Thymus (tissue), 11 donors: ENCODE measurements at regions not wholly inside any gene's neighbourhood (a gene's known extent, or its start where the extent isn't known, plus 50 kb on each side); places are given as distances from the start of the nearest gene placed in this dataset.
"Not testable (repeated sequence)": the region's sequence is repeated elsewhere in the genome, so short reads cannot be mapped to it uniquely, and the experiment has no call there.

Experiments
- DNase-seq, 9 donors: peaks; one replicate each; pipeline ENCODE4 v3.0.0-alpha.2; 2013; ENCODE audit warnings: low spot score in 9 of 9, low read depth in 6 of 9, missing footprints in 1 of 9
- H3K27ac ChIP-seq, 2 donors: one replicate each; pipeline ENCODE4 v1.5.1; 2013; ENCODE audit warnings: control low read depth in 1 of 2, low read depth in 1 of 2, low read length in 1 of 2, mild to moderate bottlenecking in 1 of 2, moderate library complexity in 1 of 2
- H3K27me3 ChIP-seq, 2 donors: one replicate each; pipeline ENCODE4 v1.5.1; 2013; ENCODE audit warnings: low read length in 1 of 2; ENCODE audit not compliant: control insufficient read depth in 2 of 2, insufficient read depth in 1 of 2
- H3K36me3 ChIP-seq, 2 donors: one replicate each; pipeline ENCODE4 v1.5.1; 2013; ENCODE audit warnings: low read length in 1 of 2, mild to moderate bottlenecking in 1 of 2, moderate library complexity in 1 of 2; ENCODE audit not compliant: control insufficient read depth in 2 of 2, insufficient read depth in 2 of 2
- H3K4me1 ChIP-seq, 2 donors: one replicate each; pipeline ENCODE4 v1.5.1; 2013; ENCODE audit warnings: low read length in 2 of 2; ENCODE audit not compliant: control insufficient read depth in 2 of 2, insufficient read depth in 2 of 2
- H3K4me3 ChIP-seq, 2 donors: one replicate each; pipeline ENCODE4 v1.5.1; 2013; ENCODE audit warnings: low read length in 2 of 2, control low read depth in 1 of 2, mild to moderate bottlenecking in 1 of 2
- H3K9me3 ChIP-seq, 2 donors: one replicate each; pipeline ENCODE4 v1.5.1; 2013; ENCODE audit warnings: low read length in 1 of 2, mild to moderate bottlenecking in 1 of 2; ENCODE audit not compliant: control insufficient read depth in 2 of 2, insufficient read depth in 1 of 2
- WGBS: extraction: QIAGEN DNeasy Blood & Tissue Kit; methylation state at CpG from one replicate; pipeline ENCODE4 v1.1.7; 2013; 5-methylcytosine and 5-hydroxymethylcytosine counted together
- donor health status: healthy.

DNA sequence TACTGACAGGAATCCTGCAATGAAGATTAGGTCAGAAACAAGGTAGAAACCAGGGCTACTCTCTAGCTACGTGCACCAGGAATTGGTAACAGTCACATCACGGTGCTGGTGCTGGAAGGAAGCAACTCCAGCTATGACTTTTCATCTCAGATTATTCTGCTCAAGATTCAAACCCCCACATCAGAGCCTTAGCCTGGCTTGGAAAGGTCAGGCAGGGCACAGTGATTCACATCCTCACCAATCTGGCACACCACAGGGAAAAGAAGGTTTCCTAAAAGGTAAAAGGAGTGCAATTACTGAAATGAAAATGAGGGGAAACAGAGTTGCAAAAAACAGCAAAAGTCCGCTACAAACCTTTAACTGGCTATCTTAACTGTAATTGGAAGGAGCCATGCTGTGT is 240.2 kb upstream of the NPSR1 start:
- WGBS: 75% methylated on average over 3 of the region's 3 CpGs
- Histone ChIP-seq H3K4me3 (no peak overlapping the region), H3K4me1 (no peaks in the 10 kb centered on the region), H3K27me3 (no peaks in the 10 kb centered on the region), H3K27ac (no peak overlapping the region), H3K36me3 (no peaks in the 10 kb centered on the region), H3K9me3 (no peaks in the 10 kb centered on the region)
- no peak for DNase-seq

DNA sequence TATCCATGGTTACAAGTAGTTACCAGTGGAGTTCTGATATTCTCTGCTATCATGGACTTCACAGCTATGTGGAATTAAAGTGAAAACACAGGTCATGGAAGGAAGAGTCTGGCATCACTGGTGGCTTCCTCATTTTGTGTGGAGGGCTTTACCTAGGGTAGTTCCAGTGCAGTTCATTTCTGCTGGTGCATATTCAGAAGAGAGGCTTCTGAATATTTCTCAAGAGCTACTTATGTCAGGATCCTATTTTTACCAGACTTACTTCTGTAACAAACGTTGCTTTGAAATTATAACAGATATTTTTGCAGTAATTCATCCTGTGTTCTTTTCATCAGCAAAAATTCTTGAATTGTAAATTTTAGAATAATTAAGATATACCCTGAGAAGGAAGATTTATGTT is 236.5 kb upstream of the NPSR1 start:
- no peak for DNase-seq
- 74% methylated on average over 1 of the region's 1 CpG for WGBS
- no peak overlapping the region for H3K27ac ChIP-seq
- H3K9me3 ChIP-seq: no peaks in the 10 kb centered on the region
- no peaks in the 10 kb centered on the region for H3K27me3 ChIP-seq
- no peak overlapping the region for H3K4me3 ChIP-seq
- H3K4me1 ChIP-seq: no peaks in the 10 kb centered on the region
- H3K36me3 ChIP-seq: no peaks in the 10 kb centered on the region

DNA sequence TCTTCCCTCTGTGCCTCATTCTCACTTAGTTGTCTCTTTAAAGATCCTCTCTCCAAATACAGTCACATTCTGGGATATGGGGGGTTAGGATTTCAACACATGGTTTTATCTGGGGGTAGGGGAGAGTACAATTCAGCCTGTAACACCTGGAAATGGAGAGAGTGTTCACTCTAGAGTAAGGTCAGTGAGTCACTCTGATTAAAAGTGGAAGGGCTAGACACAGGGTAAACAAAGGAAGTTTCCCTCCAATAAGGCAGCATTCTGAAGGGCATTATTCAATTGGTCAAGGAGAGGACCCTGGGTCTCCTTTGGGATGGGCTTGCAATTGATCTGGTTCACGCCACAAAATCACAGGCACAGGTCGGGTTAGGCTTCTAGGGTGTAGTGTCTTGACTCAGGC is 232.8 kb upstream of the NPSR1 start:
- WGBS: 89% methylated on average over 2 of the region's 2 CpGs
- no peaks in the 10 kb centered on the region for H3K36me3 ChIP-seq
- H3K27me3 ChIP-seq: no peaks in the 10 kb centered on the region
- H3K27ac ChIP-seq: no peak overlapping the region
- no peak for DNase-seq
- no peak overlapping the region for H3K4me3 ChIP-seq
- H3K9me3 ChIP-seq: no peaks in the 10 kb centered on the region
- H3K4me1 ChIP-seq: no peaks in the 10 kb centered on the region

DNA sequence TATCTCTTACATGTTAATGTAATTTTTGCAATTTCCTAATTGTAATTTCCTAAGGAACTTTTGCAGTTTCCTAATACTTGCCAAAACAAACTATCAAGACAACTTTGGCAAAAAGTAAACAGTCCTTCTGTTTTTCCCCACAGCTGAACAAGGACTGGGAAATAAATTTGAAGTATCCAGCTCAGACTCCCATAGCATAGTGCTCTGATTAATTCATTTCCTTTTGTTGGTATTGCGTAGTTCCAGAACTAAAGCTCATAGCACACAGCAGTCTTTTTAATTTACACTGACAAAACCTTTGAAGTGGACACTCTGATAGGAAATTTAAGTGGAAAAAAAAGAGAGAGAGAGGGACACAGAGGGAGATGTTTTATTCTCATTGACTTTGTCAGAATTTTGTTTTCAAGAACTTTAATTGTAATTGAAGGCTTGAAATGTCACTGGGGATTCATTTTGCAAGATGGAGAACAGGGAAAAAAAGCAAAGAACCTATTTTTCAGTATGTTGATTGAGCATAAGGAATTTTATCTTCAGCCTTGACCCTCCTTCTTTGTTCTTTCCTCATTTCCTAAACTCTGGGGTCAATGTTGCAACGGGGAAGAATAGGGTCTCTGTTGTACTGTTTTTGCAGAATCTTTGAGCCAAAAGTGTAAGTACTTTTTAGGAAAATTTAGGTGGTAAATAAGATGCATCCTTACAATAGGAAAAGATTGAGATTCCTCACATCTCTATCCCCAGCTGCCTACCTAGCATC is 232.2 kb upstream of the NPSR1 start:
- H3K4me1 ChIP-seq: no peaks in the 10 kb centered on the region

DNA sequence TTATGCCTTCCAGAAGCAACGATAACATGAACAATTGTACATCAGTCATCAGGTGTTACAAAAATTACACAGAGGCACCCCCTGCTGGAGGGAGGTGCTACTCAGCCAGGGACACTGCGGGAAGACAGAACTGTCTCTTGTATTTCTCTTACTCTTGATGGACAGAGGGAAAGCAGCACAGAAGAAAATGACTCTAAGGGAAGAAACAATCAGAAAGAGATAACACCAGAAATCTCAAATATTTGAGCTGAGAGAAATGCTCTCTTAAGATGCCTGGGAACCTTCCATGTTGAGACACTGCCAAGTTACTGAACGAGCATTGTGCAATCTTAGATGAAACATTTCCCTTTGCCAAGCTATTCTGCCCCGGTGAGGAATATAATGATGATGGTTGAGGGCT is 227.6 kb upstream of the NPSR1 start:
- no peak overlapping the region for H3K27ac ChIP-seq
- H3K4me1 ChIP-seq: no peaks in the 10 kb centered on the region
- 86% methylated on average over 4 of the region's 4 CpGs for WGBS
- H3K27me3 ChIP-seq: no peaks in the 10 kb centered on the region
- DNase-seq: no peak
- no peaks in the 10 kb centered on the region for H3K36me3 ChIP-seq
- peaks cover 0 to 10% of the 10 kb centered on the region in 2 donors for H3K9me3 ChIP-seq
- H3K4me3 ChIP-seq: no peak overlapping the region

More for the DNA sequence above, 232.2 kb upstream of the NPSR1 start:
- Histone ChIP-seq H3K27ac (no peak overlapping the region), H3K4me3 (no peak overlapping the region), H3K36me3 (no peaks in the 10 kb centered on the region), H3K27me3 (no peaks in the 10 kb centered on the region), H3K9me3 (peaks cover 0 to 3% of the 10 kb centered on the region in 2 donors)
- DNase-seq: no peak
- 87% methylated on average over 2 of the region's 2 CpGs for WGBS

DNA sequence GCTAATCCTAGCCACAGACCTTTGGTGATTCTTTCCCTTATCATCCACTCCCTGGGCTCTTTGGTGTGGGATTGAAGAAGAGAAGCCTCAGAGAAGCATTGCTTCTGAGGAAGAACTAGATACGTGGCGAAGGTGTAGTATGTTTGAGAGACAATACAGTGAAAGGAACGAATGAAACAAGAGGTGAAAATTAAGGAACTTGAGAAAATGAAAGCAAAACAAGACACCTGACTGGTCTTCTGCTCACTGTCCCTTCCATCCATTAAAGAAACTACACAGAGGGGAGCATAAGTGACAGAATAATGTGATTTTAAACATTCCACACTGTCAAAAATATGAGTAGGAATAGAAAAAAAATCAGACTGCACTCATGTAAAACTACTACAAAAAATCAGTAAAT is 219.6 kb upstream of the NPSR1 start:
- DNase-seq: no peak
- no peaks in the 10 kb centered on the region for H3K9me3 ChIP-seq

DNA sequence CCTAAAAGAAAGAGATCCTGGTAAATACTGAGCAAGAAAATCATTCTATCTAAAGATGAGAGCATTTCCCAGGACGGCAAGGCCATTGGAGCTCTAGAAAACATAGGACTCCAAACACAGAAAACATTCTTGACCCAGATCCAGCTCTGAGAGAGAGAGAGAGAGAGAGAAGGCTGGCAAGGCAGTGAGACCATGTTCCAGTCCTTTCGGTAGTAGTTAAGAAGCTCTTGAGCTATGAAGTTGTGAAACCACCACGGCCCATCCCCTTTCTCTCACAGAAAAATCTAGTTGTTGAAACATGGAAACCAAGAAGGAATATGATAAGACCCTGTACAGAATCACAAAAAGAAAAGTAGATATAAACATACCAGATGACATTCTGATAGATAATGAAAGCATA is 212.4 kb upstream of the NPSR1 start:
- Histone ChIP-seq H3K36me3 (no peaks in the 10 kb centered on the region), H3K27ac (no peak overlapping the region), H3K9me3 (no peaks in the 10 kb centered on the region), H3K27me3 (no peaks in the 10 kb centered on the region), H3K4me3 (no peak overlapping the region), H3K4me1 (no peaks in the 10 kb centered on the region)
- DNase-seq: no peak
- WGBS: 95% methylated on average over 3 of the region's 3 CpGs

More for the DNA sequence above, 219.6 kb upstream of the NPSR1 start:
- Histone ChIP-seq H3K36me3 (no peaks in the 10 kb centered on the region), H3K27ac (no peak overlapping the region), H3K4me3 (no peak overlapping the region), H3K27me3 (no peaks in the 10 kb centered on the region), H3K4me1 (no peaks in the 10 kb centered on the region)
- 46% methylated on average over 3 of the region's 3 CpGs for WGBS

DNA sequence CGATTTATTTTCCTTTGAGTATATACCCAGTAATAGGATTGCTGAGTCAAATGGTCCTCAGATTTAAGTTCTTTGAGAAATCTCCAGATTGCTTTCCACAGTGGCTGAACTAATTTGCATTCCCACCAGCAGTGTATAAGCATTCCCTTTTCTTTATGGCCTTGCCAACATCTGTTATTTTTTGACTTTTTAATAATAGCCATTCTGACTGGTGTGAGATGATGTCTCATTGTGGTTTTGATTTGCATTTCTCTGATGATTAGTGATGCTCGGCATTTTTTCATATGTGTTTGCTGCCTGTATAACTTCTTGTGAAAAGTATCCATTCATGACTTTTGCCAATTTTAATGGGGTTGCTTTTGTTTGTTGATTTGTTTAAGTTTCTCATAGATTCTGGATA is 209.5 kb upstream of the NPSR1 start:
- not testable (repeated sequence) for H3K4me3 ChIP-seq, H3K36me3 ChIP-seq, DNase-seq, H3K4me1 ChIP-seq, H3K9me3 ChIP-seq, H3K27me3 ChIP-seq, H3K27ac ChIP-seq
- 92% methylated on average over 2 of the region's 2 CpGs for WGBS

DNA sequence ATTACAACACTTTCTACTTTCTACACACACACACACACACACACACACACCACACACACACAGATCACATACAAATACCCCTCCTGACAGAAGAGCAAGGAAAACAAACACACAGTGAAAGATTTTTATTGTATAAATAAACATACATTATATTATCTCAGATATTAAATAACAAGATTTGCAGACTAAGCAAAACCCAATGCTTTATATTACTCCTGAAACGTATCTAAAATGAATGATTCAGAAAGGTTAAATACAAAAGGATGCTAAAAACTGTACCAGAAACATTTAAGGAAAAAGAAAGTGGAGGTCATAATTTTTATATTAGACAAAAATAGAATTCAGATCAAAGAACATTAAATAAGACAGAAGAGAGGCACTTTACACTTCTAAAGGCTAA is 208.3 kb upstream of the NPSR1 start:
- DNase-seq: no peak
- Histone ChIP-seq H3K9me3 (no peaks in the 10 kb centered on the region), H3K27me3 (no peaks in the 10 kb centered on the region), H3K36me3 (no peaks in the 10 kb centered on the region), H3K27ac (no peak overlapping the region), H3K4me3 (no peak overlapping the region), H3K4me1 (no peaks in the 10 kb centered on the region)
- 81% methylated on average over 1 of the region's 1 CpG for WGBS
